GM10266 (cell line): ENCODE measurements at regions not wholly inside any gene's neighbourhood (a gene's known extent, or its start where the extent isn't known, plus 50 kb on each side); places are given as distances from the start of the nearest gene placed in this dataset.

Source experiments
- DNase-seq: peaks from one replicate; pipeline ENCODE4 v3.0.0; 2012; ENCODE audit errors: extremely low spot score
- TF ChIP-seq, protein P1 (sequence below): IDR thresholded peaks from 2 replicates; pipeline ENCODE4 v1.5.1; 2012; ENCODE audit warnings: mild to moderate bottlenecking, low read depth; ENCODE audit not compliant: control insufficient read depth, insufficient read depth; ENCODE audit errors: missing control alignments

DNA sequence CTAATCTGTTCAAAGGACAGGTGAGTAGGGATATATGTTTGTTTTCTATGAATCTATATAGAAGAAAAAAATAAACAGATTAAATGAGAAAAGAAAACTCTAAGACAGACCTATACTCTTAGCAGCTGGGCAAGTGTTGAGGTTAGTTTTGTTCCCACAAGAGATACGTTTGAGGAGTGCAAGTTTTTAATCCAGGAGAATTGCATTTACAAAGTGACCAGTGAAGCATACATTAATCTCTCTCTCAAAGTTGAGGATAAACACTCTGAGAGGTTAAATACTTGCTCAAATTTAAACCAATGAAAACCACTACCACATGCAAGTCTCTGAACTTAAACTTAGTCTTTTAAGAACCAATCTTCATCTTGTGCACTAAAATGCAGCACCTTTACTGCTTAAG lies 930.5 kb upstream of the MIR17HG start:
- DNase-seq = no peak
- TF ChIP-seq, protein P1, sequence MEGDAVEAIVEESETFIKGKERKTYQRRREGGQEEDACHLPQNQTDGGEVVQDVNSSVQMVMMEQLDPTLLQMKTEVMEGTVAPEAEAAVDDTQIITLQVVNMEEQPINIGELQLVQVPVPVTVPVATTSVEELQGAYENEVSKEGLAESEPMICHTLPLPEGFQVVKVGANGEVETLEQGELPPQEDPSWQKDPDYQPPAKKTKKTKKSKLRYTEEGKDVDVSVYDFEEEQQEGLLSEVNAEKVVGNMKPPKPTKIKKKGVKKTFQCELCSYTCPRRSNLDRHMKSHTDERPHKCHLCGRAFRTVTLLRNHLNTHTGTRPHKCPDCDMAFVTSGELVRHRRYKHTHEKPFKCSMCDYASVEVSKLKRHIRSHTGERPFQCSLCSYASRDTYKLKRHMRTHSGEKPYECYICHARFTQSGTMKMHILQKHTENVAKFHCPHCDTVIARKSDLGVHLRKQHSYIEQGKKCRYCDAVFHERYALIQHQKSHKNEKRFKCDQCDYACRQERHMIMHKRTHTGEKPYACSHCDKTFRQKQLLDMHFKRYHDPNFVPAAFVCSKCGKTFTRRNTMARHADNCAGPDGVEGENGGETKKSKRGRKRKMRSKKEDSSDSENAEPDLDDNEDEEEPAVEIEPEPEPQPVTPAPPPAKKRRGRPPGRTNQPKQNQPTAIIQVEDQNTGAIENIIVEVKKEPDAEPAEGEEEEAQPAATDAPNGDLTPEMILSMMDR = no peak

GRCh38 chr13:90420683-90421082 lies 926.8 kb upstream of the MIR17HG start:
- DNase-seq = no peak
- TF ChIP-seq, protein P1 = no peak

- TF ChIP-seq, protein P1 = no peak
- no peak for DNase-seq
Observed at GRCh38 chr13:90427322-90428272, 919.9 kb upstream of the MIR17HG start.

DNA sequence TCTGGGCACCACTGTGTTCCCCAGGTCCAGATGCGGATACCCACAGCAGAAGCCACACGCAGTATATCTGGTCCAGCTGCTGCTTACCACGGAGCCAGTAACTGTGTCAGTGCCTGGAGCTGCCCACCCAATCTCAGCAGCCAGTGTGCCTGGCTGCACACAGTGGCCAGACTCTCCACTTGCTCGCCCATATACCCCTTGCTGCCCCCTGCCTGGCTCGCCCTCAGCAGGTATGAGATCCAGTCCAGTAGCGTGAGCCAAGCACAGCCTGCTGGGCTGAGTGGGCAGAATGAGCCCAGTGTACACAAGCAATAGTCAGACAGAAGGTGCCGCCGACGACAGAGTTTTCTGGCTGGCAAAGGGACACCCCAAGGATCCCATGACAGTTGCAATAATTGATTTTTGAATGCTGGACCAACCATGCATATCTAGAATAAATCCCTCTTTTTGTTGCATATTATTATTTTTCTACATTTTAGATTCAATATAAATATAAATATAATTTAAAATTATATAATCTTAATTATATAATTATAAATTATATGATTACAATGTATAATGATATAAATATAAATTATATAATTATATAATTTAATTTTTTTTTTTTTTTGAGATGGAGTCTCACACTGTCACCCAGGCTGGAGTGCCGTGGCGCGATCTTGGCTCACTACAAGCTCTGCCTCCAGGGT lies 918.8 kb upstream of the MIR17HG start:
- no peak for DNase-seq
- TF ChIP-seq, protein P1 = no peak

DNA sequence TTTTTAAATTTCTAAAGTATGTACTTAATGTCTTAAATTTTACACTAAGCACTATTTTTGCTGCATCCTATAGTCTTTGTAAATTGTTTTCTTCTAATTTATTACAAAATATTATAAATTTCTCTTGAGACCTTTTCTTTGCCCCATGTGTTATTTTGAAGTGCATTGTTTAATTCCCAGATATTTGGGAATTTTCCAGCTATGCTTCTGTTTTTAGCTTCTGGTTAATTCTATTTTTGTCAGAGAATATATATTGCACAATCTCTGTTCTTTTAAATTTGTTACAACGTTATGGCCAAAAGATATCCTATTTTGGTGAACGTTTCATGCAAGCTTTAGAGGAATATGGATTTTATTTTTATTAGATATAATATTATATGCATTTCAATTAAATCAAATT lies 917.4 kb upstream of the MIR17HG start:
- TF ChIP-seq, protein P1 = no peak

GRCh38 chr13:90436697-90437096 lies 910.8 kb upstream of the MIR17HG start:
- DNase-seq = no peak
- TF ChIP-seq, protein P1 = no peak

More for the DNA sequence above, 917.4 kb upstream of the MIR17HG start:
- no peak for DNase-seq

- TF ChIP-seq, protein P1 = no peak
- DNase-seq = no peak
Observed at GRCh38 chr13:90438576-90438975, 908.9 kb upstream of the MIR17HG start.
